ENCODE measurements at regions not wholly inside any gene's neighbourhood (a gene's known extent, or its start where the extent isn't known, plus 50 kb on each side); places are given as distances from the start of the nearest gene placed in this dataset.

DNA sequence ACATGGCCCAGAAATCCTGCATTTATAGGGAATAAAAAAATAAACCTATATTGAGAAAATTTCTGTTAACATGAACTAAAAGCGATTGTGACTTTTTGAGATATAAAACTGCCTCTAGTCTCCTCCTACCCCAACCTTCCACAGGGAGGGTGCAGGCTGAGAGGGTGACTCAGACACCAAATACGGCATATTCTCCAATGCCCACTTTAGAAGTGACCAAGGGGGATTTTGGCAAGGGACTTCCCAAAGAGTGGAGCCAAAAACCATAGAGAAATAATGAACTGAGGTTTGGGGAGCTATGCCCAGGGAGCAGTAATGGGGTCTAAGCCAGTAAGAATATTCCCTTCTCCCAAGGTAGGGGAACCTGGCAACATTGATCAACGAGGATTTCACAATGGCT lies 124.9 kb upstream of the ZC3H12C start (continued):
- TF ChIP-seq, protein P1, sequence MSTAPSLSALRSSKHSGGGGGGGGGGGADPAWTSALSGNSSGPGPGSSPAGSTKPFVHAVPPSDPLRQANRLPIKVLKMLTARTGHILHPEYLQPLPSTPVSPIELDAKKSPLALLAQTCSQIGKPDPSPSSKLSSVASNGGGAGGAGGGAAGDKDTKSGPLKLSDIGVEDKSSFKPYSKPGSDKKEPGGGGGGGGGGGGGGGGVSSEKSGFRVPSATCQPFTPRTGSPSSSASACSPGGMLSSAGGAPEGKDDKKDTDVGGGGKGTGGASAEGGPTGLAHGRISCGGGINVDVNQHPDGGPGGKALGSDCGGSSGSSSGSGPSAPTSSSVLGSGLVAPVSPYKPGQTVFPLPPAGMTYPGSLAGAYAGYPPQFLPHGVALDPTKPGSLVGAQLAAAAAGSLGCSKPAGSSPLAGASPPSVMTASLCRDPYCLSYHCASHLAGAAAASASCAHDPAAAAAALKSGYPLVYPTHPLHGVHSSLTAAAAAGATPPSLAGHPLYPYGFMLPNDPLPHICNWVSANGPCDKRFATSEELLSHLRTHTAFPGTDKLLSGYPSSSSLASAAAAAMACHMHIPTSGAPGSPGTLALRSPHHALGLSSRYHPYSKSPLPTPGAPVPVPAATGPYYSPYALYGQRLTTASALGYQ (CRISPR knock-in tag; IDR thresholded peaks at IDR 0.05), result no peak
- TF ChIP-seq SETDB1 (CRISPR knock-in tag; IDR thresholded peaks at IDR 0.05; ENCODE audit: borderline replicate concordance) (no peak), HNRNPL (IDR thresholded peaks at IDR 0.05; ENCODE audit: low read depth, low read length) (no peak), ZNF570 (CRISPR knock-in tag; IDR thresholded peaks at IDR 0.05; ENCODE audit: borderline replicate concordance) (no peak), TOE1 (CRISPR knock-in tag; IDR thresholded peaks at IDR 0.05) (no peak), TBX2 (CRISPR knock-in tag; IDR thresholded peaks at IDR 0.05; ENCODE audit: borderline replicate concordance) (no peak), ZNF274 (CRISPR knock-in tag; IDR thresholded peaks at IDR 0.05) (no peak), RELA (CRISPR knock-in tag; IDR thresholded peaks at IDR 0.05) (no peak)
- TF ChIP-seq, protein P2, sequence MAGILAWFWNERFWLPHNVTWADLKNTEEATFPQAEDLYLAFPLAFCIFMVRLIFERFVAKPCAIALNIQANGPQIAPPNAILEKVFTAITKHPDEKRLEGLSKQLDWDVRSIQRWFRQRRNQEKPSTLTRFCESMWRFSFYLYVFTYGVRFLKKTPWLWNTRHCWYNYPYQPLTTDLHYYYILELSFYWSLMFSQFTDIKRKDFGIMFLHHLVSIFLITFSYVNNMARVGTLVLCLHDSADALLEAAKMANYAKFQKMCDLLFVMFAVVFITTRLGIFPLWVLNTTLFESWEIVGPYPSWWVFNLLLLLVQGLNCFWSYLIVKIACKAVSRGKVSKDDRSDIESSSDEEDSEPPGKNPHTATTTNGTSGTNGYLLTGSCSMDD (CRISPR knock-in tag; IDR thresholded peaks at IDR 0.05), result no peak
- TF ChIP-seq, protein P3, sequence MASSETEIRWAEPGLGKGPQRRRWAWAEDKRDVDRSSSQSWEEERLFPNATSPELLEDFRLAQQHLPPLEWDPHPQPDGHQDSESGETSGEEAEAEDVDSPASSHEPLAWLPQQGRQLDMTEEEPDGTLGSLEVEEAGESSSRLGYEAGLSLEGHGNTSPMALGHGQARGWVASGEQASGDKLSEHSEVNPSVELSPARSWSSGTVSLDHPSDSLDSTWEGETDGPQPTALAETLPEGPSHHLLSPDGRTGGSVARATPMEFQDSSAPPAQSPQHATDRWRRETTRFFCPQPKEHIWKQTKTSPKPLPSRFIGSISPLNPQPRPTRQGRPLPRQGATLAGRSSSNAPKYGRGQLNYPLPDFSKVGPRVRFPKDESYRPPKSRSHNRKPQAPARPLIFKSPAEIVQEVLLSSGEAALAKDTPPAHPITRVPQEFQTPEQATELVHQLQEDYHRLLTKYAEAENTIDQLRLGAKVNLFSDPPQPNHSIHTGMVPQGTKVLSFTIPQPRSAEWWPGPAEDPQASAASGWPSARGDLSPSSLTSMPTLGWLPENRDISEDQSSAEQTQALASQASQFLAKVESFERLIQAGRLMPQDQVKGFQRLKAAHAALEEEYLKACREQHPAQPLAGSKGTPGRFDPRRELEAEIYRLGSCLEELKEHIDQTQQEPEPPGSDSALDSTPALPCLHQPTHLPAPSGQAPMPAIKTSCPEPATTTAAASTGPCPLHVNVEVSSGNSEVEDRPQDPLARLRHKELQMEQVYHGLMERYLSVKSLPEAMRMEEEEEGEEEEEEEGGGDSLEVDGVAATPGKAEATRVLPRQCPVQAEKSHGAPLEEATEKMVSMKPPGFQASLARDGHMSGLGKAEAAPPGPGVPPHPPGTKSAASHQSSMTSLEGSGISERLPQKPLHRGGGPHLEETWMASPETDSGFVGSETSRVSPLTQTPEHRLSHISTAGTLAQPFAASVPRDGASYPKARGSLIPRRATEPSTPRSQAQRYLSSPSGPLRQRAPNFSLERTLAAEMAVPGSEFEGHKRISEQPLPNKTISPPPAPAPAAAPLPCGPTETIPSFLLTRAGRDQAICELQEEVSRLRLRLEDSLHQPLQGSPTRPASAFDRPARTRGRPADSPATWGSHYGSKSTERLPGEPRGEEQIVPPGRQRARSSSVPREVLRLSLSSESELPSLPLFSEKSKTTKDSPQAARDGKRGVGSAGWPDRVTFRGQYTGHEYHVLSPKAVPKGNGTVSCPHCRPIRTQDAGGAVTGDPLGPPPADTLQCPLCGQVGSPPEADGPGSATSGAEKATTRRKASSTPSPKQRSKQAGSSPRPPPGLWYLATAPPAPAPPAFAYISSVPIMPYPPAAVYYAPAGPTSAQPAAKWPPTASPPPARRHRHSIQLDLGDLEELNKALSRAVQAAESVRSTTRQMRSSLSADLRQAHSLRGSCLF (CRISPR knock-in tag; IDR thresholded peaks at IDR 0.05; ENCODE audit: borderline replicate concordance), result no peak
- TF ChIP-seq, protein P4, sequence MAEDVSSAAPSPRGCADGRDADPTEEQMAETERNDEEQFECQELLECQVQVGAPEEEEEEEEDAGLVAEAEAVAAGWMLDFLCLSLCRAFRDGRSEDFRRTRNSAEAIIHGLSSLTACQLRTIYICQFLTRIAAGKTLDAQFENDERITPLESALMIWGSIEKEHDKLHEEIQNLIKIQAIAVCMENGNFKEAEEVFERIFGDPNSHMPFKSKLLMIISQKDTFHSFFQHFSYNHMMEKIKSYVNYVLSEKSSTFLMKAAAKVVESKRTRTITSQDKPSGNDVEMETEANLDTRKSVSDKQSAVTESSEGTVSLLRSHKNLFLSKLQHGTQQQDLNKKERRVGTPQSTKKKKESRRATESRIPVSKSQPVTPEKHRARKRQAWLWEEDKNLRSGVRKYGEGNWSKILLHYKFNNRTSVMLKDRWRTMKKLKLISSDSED (CRISPR knock-in tag; IDR thresholded peaks at IDR 0.05), result no peak

Measured in HepG2 (cell line).